ENCODE measurements at regions not wholly inside any gene's neighbourhood (a gene's known extent, or its start where the extent isn't known, plus 50 kb on each side); places are given as distances from the start of the nearest gene placed in this dataset.

DNA sequence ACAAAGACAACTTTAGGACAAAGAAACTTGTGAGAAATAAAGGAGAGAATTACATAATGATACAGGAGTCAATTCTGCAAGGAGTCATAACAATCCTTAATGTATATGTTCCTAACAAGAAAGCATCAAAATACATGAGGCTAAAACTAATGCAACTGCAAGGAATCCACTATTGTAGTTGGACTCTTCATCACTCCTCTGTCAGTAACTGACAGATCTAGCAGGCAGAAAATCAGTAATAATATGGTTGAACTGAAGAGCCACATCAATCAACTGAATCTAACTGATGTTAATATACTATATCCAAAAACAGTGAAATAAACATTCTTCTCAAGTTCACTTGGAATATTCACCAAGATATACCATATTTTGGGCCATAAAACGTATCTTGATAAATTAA lies 1806.4 kb upstream of the CELF4 start:
- no peak for DNase-seq (ENCODE audit: low spot score)

GRCh38 chr18:39366656-39367055 lies 1801.1 kb upstream of the CELF4 start:
- no peak for DNase-seq (ENCODE audit: low spot score)

GRCh38 chr18:39365836-39366485 lies 1800.4 kb upstream of the CELF4 start:
- DNase-seq (ENCODE audit: low spot score): no peak

DNA sequence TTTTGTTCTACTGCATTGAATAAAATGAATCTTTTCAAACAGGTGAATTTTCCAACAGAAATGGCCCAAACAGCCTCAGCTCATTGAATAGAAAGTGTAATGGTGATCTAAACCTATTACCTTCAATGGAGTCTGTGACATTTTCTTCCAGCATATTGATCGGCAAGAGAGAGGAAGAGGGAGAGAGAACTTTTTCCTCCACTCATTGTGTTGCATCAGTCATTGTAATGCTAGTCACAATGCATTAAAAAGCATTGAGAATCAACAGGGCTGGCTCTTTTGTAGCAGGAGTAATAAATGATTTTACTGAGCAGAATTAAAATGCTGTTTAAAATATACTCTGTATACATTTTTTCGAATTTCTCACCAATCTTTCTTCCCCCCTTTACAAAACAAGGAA lies 1794.5 kb upstream of the CELF4 start:
- DNase-seq (ENCODE audit: low spot score): no peak

GRCh38 chr18:39359636-39360035 lies 1794.0 kb upstream of the CELF4 start:
- DNase-seq (ENCODE audit: low spot score): no peak

GRCh38 chr18:39350945-39351344 lies 1785.3 kb upstream of the CELF4 start:
- no peak for DNase-seq (ENCODE audit: low spot score)

DNA sequence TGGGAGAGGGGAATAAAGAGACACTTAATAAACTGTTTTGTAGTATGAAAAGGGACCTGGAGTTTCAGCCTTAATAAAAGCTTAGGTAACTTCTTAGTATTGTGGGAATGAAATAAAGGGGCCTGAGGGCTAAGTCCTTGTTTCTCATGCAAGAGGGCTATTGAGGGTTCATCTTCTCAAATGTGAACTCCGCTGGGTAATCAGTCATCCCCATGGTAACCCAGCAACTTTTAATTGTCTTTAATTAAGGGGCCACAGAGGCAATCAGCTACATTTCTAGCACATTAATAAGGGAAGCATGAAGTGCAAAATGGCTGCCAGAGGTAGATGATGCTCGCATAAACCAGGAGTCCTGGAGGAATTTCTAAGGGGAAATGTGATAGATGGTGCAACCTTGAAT lies 1784.2 kb upstream of the CELF4 start:
- no peak for DNase-seq (ENCODE audit: low spot score)

DNA sequence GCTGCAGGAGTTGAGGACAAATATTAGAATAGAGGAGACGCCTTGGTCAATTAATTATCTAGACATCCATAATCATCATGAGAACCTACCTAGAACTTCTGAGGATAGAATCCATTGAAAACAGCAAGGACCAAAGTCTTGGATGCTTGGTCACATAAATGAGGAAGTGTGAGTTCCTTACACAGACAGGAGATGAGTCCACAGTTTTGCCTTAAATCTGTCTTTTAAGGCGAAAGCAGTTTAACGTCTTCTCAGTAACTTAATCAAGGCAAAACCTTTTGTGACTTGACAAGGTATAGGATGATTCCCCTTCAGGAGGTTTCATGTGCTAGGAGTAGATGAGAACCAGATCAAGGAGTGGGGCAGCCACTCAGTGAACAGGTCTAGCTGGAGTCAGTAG lies 1783.2 kb upstream of the CELF4 start:
- no peak for DNase-seq (ENCODE audit: low spot score)

DNA sequence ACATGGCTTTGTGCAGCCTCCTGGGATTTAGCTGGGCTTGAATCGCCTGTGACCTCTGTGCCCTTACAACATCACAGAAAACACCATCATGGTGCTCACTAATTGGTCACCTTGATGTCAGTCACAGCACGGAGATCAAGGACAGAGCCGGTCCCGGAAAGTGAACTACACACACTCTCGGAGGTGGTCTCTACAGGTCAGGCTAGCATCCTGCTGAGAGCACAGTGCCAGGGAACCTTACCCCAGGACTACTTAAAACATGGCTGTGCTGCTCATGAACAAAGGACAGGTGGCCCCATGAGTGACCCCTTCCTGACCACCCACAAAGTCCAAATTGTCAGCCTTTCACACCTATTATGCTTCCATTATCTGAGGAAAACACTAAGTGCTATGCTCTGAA lies 1782.1 kb upstream of the CELF4 start:
- no peak for DNase-seq (ENCODE audit: low spot score)

GRCh38 chr18:39346916-39347315 lies 1781.3 kb upstream of the CELF4 start:
- DNase-seq (ENCODE audit: low spot score): no peak

DNA sequence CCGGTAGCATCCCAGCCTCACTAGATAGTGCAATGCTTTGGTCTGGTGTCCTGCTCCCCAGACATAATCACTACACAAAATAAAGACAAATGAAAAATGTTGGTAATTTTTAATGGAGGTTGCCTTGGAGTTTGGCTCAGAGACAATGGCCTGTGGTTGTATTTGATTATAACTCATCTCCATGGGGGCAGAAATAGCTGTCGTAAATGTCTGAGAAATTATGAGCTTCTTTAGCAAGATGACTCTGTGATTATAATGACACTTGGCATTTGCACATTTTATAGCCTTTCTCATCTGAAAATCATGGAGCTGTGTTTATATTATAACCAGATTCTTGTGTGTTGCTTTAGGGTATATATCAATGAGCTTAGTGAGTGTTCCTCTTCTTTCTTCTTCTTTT lies 1779.7 kb upstream of the CELF4 start:
- DNase-seq (ENCODE audit: low spot score): no peak

GRCh38 chr18:39344487-39344886 lies 1778.9 kb upstream of the CELF4 start:
- DNase-seq (ENCODE audit: low spot score): no peak

DNA sequence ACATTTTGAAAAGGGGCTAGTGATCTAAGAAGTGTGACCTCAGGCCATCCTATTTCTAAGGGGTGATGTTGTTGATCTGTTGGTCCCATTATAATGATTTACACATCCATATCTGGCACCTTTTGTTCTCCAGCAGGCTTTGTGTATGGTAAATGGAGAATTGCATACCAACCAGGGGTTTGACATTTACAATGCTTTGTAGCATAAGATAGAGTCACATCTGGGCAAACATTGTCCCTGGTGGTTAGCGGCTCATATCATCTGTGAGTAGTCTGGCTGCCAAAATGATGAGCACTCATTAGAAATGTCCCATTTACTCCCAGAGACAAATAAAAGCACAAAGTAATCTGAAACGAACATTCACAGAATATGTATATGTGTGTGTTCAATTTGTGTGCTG lies 1775.5 kb upstream of the CELF4 start:
- DNase-seq (ENCODE audit: low spot score): no peak

- DNase-seq (ENCODE audit: low spot score): no peak
These were observed 1774.8 kb upstream of the CELF4 start for GRCh38 chr18:39340418-39340817.

DNA sequence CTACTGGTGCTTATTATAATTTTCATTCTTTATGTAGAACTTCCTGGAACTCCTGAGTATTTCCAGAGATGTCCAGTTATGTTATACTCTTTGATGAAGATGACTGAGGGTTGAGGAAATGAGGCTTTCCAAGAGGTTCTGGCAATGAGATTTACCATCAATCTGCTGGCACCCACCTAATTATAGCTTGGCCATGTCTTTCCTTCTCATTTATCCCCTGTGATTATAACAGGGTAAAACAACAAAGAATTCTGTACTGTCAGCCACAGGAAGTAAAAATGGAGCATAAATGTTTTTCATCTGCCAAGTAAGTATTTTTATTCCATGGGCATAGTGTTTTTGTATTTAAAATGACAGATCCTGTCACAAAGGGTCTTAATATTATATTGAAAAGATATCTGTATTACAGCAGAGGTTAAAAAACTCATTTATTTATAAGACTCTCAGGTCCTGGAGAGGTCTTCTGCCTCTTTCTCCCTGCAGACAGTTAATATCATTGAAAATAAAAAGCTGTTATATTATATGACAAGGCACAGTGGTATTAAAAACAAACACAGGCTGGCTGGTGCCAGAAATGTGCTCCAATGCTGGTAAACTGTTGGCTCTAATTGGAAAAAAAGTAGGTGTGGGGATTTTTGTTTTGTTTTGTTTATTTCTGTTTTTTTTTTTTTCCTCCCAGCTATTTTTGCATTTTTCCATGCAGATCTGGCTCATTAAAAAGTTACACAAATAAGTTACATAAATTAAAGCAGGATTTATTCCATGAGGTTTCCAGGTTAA lies 1764.1 kb upstream of the CELF4 start:
- DNase-seq (ENCODE audit: low spot score): no peak

DNA sequence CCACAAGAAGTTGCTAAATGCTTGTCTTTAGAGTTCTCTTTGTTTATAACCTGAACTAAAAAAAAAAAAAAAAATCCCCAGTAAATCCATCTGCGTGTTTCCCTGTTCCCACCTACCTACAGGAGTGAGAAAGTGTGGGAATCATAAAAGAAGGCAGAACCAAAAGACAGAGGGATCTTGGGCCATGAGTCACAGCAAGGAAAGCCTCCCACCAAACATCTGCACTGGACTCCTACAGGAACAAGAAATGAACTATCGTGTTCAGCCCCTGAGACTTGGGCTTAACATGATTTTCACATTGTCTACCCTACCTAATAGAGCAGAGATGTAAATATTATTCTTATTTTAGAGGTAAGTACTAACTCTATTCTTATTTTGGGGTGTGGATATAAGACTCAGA lies 1761.2 kb upstream of the CELF4 start:
- DNase-seq (ENCODE audit: low spot score): no peak

DNA sequence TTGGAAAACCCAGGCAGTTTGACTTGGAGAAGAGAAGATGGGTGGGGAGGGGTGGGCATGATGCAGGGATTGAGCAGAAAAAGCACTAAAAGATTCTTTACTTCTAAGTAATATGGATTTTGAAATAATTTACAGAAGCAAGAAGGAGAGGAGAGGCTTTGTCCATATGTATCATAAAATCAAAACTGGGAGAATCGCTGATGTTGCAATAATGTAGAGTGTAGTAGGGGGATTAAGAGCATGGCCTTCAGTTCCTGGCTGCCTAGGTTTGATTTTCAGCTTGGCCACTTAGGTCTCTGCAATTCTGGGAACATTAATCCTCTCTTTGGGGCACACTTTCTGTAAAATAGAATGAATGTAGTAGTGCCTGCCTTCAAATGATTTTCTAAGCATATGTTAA lies 1760.4 kb upstream of the CELF4 start:
- no peak for DNase-seq (ENCODE audit: low spot score)

GRCh38 chr18:39319141-39319540 lies 1753.5 kb upstream of the CELF4 start:
- DNase-seq (ENCODE audit: low spot score): no peak

DNA sequence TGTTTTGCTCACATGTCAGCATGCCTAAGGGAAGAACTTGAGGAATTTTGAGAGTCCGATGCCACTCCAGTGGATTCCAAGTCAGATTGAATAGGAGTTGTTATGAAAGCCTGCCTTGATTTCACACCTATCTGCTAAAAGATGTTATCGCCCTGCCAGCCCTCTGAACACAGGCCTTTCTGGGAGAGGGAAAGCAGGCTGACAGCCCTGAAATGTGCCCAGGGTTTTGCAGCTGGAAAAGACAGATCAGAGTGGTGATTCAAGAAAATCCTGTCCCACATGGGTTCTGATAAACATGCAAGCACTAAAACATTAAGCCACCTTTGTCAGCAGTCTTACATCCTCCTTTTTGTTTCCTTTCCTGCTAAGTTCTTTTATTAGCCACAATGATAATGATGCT lies 1752.9 kb upstream of the CELF4 start:
- DNase-seq (ENCODE audit: low spot score): no peak

- DNase-seq (ENCODE audit: low spot score): no peak
These were observed 1752.4 kb upstream of the CELF4 start for GRCh38 chr18:39318008-39318407.

GRCh38 chr18:39314595-39314994 lies 1749.0 kb upstream of the CELF4 start:
- DNase-seq (ENCODE audit: low spot score): no peak

DNA sequence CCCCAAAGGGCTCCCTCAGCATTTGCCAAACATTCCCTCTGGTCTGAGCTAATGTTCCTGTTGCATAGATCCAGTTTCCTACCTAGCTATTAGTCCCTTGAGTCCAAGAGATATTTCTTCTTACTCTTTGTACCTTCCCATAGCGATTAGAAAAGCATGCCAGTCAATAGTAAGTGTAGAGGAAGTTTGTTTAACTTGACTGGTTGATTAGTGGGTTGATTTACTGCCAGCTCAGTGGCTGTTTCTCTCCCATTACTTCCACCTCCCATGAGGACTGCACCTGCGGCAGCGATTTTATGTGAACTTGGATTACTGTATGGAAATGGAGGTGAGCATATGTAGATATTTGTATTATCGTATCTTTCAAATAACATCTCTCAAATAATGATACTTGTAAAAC lies 1748.4 kb upstream of the CELF4 start:
- no peak for DNase-seq (ENCODE audit: low spot score)

GRCh38 chr18:39311111-39311712 lies 1745.6 kb upstream of the CELF4 start:
- no peak for DNase-seq (ENCODE audit: low spot score)

All from H4 (cell line).